Lung (tissue), 11 donors: ENCODE measurements at regions not wholly inside any gene's neighbourhood (a gene's known extent, or its start where the extent isn't known, plus 50 kb on each side); places are given as distances from the start of the nearest gene placed in this dataset.
"Not testable (repeated sequence)": the region's sequence is repeated elsewhere in the genome, so short reads cannot be mapped to it uniquely, and the experiment has no call there.

Experiments used
- ATAC-seq: fragments of 200-7000 bp; cut with Tn5 transposase; one replicate; pipeline ENCODE4 v1.9.1; 2020; ENCODE audit warnings: moderate number of reproducible peaks; ENCODE audit not compliant: insufficient read depth, low FRiP score
- DNase-seq, 3 donors: peaks; one replicate each; pipeline ENCODE4 v3.0.0-alpha.2; 2013 to 2017
- H3K27ac ChIP-seq, 2 donors: one replicate each; pipeline ENCODE4 v1.5.1; 2013; ENCODE audit warnings: mild to moderate bottlenecking in 2 of 2, moderate library complexity in 2 of 2, control low read depth in 1 of 2, inconsistent platforms in 1 of 2, low read depth in 1 of 2, low read length in 1 of 2
- H3K27me3 ChIP-seq, 3 donors: one replicate each; pipeline ENCODE4 v1.5.1; 2013; ENCODE audit warnings: low read length in 2 of 3; ENCODE audit not compliant: control insufficient read depth in 3 of 3, insufficient read depth in 3 of 3
- H3K36me3 ChIP-seq, 4 donors: one replicate each; pipeline ENCODE4 v1.5.1; 2013; ENCODE audit warnings: low read length in 4 of 4, mild to moderate bottlenecking in 1 of 4, moderate library complexity in 1 of 4; ENCODE audit not compliant: control insufficient read depth in 4 of 4, insufficient read depth in 4 of 4
- H3K4me1 ChIP-seq, 5 donors: one replicate each; pipeline ENCODE4 v1.5.1; 2013; ENCODE audit warnings: low read length in 5 of 5, mild to moderate bottlenecking in 2 of 5, moderate library complexity in 1 of 5; ENCODE audit not compliant: control insufficient read depth in 5 of 5, insufficient read depth in 5 of 5
- H3K4me3 ChIP-seq: one replicate; pipeline ENCODE4 v1.5.1; 2013; ENCODE audit warnings: mild to moderate bottlenecking, control low read depth, moderate library complexity
- H3K9ac ChIP-seq, 2 donors: one replicate each; pipeline ENCODE4 v1.5.1; 2013; ENCODE audit warnings: low read length in 2 of 2, control low read depth in 1 of 2; ENCODE audit not compliant: insufficient read depth in 1 of 2
- H3K9me3 ChIP-seq, 4 donors: one replicate each; pipeline ENCODE4 v1.5.1; 2013; ENCODE audit warnings: low read length in 3 of 4, mild to moderate bottlenecking in 1 of 4, moderate library complexity in 1 of 4; ENCODE audit not compliant: control insufficient read depth in 4 of 4, insufficient read depth in 3 of 4
- WGBS, 2 donors: extraction: QIAGEN DNeasy Blood & Tissue Kit; methylation state at CpG; one replicate each; pipeline ENCODE4 v1.1.7; 2013; 5-methylcytosine and 5-hydroxymethylcytosine counted together
- TF ChIP-seq, protein P1 (sequence below): IDR thresholded peaks from 2 replicates; pipeline ENCODE4 v1.5.1; 2012; ENCODE audit warnings: mild to moderate bottlenecking; ENCODE audit errors: control extremely low read depth, extremely low read depth
- donor health status: control.
- donor health status: control.
- donor health status: Bipolar disorder and iron deficiency.
- donor health status: healthy.
- donor health status: DM: yes; HTN: yes; CAD: no.

- H3K9me3 ChIP-seq: peaks cover 0 to 9% (median 2%) of the 10 kb centered on the region in 4 donors
- DNase-seq (no peak), ATAC-seq (no peak)
- no peaks in the 10 kb centered on the region for H3K4me1 ChIP-seq
- 90% methylated on average over 3 of the region's 3 CpGs for whole genome bisulfite sequencing, 2 donors
- no peak overlapping the region for H3K9ac ChIP-seq
- no peak overlapping the region for H3K4me3 ChIP-seq
- H3K36me3 ChIP-seq: no peaks in the 10 kb centered on the region
- H3K27ac ChIP-seq: no peak overlapping the region
- TF ChIP-seq, protein P1, sequence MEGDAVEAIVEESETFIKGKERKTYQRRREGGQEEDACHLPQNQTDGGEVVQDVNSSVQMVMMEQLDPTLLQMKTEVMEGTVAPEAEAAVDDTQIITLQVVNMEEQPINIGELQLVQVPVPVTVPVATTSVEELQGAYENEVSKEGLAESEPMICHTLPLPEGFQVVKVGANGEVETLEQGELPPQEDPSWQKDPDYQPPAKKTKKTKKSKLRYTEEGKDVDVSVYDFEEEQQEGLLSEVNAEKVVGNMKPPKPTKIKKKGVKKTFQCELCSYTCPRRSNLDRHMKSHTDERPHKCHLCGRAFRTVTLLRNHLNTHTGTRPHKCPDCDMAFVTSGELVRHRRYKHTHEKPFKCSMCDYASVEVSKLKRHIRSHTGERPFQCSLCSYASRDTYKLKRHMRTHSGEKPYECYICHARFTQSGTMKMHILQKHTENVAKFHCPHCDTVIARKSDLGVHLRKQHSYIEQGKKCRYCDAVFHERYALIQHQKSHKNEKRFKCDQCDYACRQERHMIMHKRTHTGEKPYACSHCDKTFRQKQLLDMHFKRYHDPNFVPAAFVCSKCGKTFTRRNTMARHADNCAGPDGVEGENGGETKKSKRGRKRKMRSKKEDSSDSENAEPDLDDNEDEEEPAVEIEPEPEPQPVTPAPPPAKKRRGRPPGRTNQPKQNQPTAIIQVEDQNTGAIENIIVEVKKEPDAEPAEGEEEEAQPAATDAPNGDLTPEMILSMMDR: no peak
- no peaks in the 10 kb centered on the region for H3K27me3 ChIP-seq
Observed at GRCh38 chr5:114146398-114146797, 215.5 kb upstream of the KCNN2 start.

DNA sequence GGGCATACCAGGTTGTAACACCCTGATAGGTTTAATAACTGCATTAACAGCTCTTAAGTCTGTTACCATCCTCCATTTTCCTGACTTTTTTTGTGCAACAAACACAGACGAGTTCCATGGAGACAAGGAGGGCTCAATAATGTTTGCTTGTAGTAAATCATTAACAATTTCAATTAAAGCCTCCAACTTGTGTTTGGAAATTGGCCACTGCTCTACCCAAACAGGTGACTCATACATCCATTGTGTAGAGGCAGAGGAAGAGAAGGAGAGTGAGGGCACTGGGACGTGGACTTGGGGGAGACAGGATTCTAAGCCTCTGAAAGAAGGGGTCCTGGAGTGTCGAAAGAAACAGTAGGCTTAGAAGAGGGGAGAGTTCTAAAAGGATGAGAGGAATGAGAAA lies 213.6 kb upstream of the KCNN2 start:
- DNase-seq (peak in 1 of 3 donors; percentile 15), ATAC-seq (no peak)
- no peak overlapping the region for H3K9ac ChIP-seq
- 67 to 68% methylated on average over 3 of the region's 3 CpGs for WGBS, 2 donors
- no peak overlapping the region for H3K4me3 ChIP-seq
- peaks cover 0 to 9% (median 2%) of the 10 kb centered on the region in 4 donors for H3K9me3 ChIP-seq
- no peaks in the 10 kb centered on the region for H3K36me3 ChIP-seq
- TF ChIP-seq, protein P1: no peak
- no peaks in the 10 kb centered on the region for H3K27me3 ChIP-seq
- H3K27ac ChIP-seq: no peak overlapping the region
- no peaks in the 10 kb centered on the region for H3K4me1 ChIP-seq

- DNase-seq, H3K27me3 ChIP-seq, H3K36me3 ChIP-seq, H3K4me3 ChIP-seq, H3K27ac ChIP-seq, H3K9me3 ChIP-seq, H3K4me1 ChIP-seq, ATAC-seq, H3K9ac ChIP-seq: not testable (repeated sequence)
- WGBS, 2 donors: 58 to 62% methylated on average over 3 of the region's 3 CpGs
Observed at GRCh38 chr5:114148728-114149127, 213.1 kb upstream of the KCNN2 start.

- DNase-seq (no peak), ATAC-seq (no peak)
- H3K27me3 ChIP-seq: no peaks in the 10 kb centered on the region
- H3K4me1 ChIP-seq: no peaks in the 10 kb centered on the region
- 83% methylated on average over 8 of the region's 8 CpGs for WGBS, 2 donors
- no peaks in the 10 kb centered on the region for H3K36me3 ChIP-seq
- peaks cover 0 to 9% (median 2%) of the 10 kb centered on the region in 4 donors for H3K9me3 ChIP-seq
- no peak overlapping the region for H3K9ac ChIP-seq
- H3K4me3 ChIP-seq: no peak overlapping the region
- TF ChIP-seq, protein P1: no peak
- H3K27ac ChIP-seq: no peak overlapping the region
Observed at GRCh38 chr5:114152656-114153360, 209.1 kb upstream of the KCNN2 start.
